ENCODE measurements at regions not wholly inside any gene's neighbourhood (a gene's known extent, or its start where the extent isn't known, plus 50 kb on each side); places are given as distances from the start of the nearest gene placed in this dataset.

DNA sequence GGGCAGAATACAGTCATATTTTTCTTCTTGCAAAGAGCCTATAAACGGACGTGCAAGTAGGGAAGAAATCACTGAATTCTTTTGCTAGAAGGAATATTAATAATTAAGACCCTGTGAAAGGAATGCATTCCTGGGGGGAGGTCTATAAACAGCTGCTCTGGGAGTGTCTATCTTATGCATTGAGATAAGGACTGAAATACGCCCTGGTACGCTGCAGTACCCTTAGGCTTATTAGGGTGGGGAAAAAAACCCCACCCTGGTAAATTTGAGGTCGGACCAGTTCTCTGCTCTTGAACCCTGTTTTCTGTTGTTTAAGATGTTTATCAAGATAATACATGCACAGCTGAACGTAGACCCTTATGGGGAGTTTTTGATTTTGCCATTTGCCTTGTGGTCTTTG, 100.0 kb upstream of the KBTBD8 start:
- Mint-ChIP-seq H3K9me3 (peaks cover 48% of the 10 kb centered on the region), H3K27me3 (no peaks in the 10 kb centered on the region), H3K27ac (no peak overlapping the region), H3K4me1 (ENCODE audit: low read depth) (no peaks in the 10 kb centered on the region), H3K36me3 (ENCODE audit: low read depth) (peaks cover 5% of the 10 kb centered on the region), H3K4me3 (no peak overlapping the region)
- no peak for DNase-seq
- ChIA-PET CTCF (interaction anchor here (0.6 kb wide), 1 partner anchor 102 kb away, joined by 3 read pairs; no protein-coding TSS in a partner anchor), POLR2A (interaction anchor here (0.6 kb wide), 1 partner anchor 235 kb away, joined by 3 read pairs; no protein-coding TSS in a partner anchor)
- ATAC-seq = no peak
- intact Hi-C loops (cut with micrococcal nuclease) = no loop called here
- no peak for TF ChIP-seq CTCF (IDR thresholded peaks at IDR 0.05)

DNA sequence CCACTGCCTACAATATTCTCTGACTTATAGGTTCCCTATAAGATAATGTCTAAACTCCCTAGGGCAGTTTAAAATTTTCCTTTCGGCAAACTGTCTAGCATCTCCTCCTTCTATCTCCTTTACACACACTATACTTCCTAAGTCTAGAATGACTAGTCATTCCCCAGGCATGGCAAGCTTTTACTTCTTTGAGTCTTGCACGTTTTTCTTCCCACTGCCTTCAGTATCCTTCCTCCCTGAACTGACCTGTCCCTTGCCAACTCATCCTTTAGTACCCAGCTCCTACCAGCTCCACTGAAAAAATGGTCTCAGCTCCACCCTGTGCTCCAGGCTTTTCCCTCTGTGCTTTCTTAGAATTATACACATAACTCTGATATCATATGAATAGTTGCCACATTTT, 93.8 kb upstream of the KBTBD8 start:
- ChIA-PET CTCF (no interaction called here), POLR2A (no interaction called here)
- intact Hi-C loops (cut with micrococcal nuclease) = no loop called here
- no peak for DNase-seq
- Mint-ChIP-seq H3K4me3 (no peak overlapping the region), H3K27me3 (peaks cover 8% of the 10 kb centered on the region), H3K9me3 (peaks cover 14% of the 10 kb centered on the region), H3K4me1 (ENCODE audit: low read depth) (no peaks in the 10 kb centered on the region), H3K27ac (no peak overlapping the region), H3K36me3 (ENCODE audit: low read depth) (peaks cover 4% of the 10 kb centered on the region)
- ATAC-seq = no peak
- no peak for TF ChIP-seq CTCF (IDR thresholded peaks at IDR 0.05)

GRCh38 chr3:66904831-66905493, 93.1 kb upstream of the KBTBD8 start:
- ATAC-seq (no peak), DNase-seq (no peak)
- CTCF ChIA-PET = no interaction called here
- no peak overlapping the region for H3K27ac Mint-ChIP-seq
- no peak overlapping the region for H3K4me3 Mint-ChIP-seq
- no peaks in the 10 kb centered on the region for H3K4me1 Mint-ChIP-seq (ENCODE audit: low read depth)
- POLR2A ChIA-PET = no interaction called here
- intact Hi-C loops (cut with micrococcal nuclease) = no loop called here
- TF ChIP-seq CTCF (IDR thresholded peaks at IDR 0.05) = no peak
- peaks cover 8% of the 10 kb centered on the region for H3K27me3 Mint-ChIP-seq
- H3K36me3 Mint-ChIP-seq (ENCODE audit: low read depth) = peaks cover 4% of the 10 kb centered on the region
- H3K9me3 Mint-ChIP-seq = peaks cover 13% of the 10 kb centered on the region

- no peaks in the 10 kb centered on the region for H3K4me1 Mint-ChIP-seq (ENCODE audit: low read depth)
- no peak for TF ChIP-seq CTCF (IDR thresholded peaks at IDR 0.05)
- H3K27me3 Mint-ChIP-seq = peaks cover 8% of the 10 kb centered on the region
- peaks cover 5% of the 10 kb centered on the region for H3K9me3 Mint-ChIP-seq
- no peak overlapping the region for H3K4me3 Mint-ChIP-seq
- DNase-seq (no peak), ATAC-seq (no peak)
- ChIA-PET POLR2A (no interaction called here), CTCF (no interaction called here)
- no peak overlapping the region for H3K27ac Mint-ChIP-seq
- intact Hi-C loops (cut with micrococcal nuclease) = no loop called here
- no peaks in the 10 kb centered on the region for H3K36me3 Mint-ChIP-seq (ENCODE audit: low read depth)
Observed at GRCh38 chr3:66907136-66907535, 91.0 kb upstream of the KBTBD8 start.

DNA sequence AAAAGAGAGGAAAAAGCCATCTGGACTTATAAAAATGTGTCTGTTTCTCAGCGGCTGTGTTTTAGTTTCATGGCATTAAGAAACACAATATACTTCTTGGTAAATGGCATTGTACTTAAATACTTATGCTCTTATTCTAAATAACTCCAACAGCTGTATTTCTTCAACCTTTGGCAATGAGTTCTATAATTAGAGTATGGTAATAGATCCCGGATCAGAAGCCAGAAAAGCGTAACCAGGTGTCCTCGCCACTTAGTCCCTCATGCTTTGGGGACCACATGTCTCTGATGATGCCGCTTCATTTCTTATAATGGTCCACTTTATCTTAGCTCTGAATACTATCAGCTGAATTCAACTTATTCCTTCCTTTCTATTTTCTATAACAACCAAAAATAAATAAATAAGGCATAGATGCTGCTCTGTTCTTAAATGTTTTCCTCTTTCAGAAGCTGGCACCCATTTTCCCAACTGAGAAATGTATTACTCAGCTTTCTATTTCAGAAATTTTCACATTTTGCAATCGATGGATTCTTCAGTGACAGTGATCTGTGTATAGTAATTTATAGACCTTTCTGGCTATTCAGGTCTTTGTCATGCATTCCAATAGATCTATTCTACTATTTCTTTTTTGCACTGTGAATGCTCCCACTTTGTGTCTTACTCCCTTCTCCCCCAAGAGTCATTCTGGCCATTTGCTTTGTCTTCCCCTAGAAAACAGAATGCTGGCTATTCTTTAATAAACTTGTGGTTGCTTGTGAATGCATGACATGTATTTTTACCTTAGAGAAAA, 87.6 kb upstream of the KBTBD8 start:
- Mint-ChIP-seq H3K36me3 (ENCODE audit: low read depth) (no peaks in the 10 kb centered on the region), H3K4me3 (no peak overlapping the region), H3K9me3 (peaks cover 8% of the 10 kb centered on the region), H3K27me3 (peaks cover 8% of the 10 kb centered on the region), H3K4me1 (ENCODE audit: low read depth) (no peaks in the 10 kb centered on the region), H3K27ac (no peak overlapping the region)
- ChIA-PET CTCF (interaction anchor here (1.1 kb wide), 1 partner anchor 28 kb away, joined by 3 read pairs; no protein-coding TSS in a partner anchor), POLR2A (no interaction called here)
- ATAC-seq = no peak
- no peak for DNase-seq
- no peak for TF ChIP-seq CTCF (IDR thresholded peaks at IDR 0.05)
- intact Hi-C loops (cut with micrococcal nuclease) = no loop called here

All from activated CD8-positive, alpha-beta T cell treated with anti-CD3 and anti-CD28 coated beads for 36 hours (primary cell).